Fibroblast of lung (primary cell): ENCODE measurements at regions not wholly inside any gene's neighbourhood (a gene's known extent, or its start where the extent isn't known, plus 50 kb on each side); places are given as distances from the start of the nearest gene placed in this dataset.

Experiments used
- DNase-seq, 2 donors: peaks; one replicate each; pipeline versions ENCODE4 v3.0.0 to v3.0.0-alpha.2; 2010; ENCODE audit warnings: low read depth in 2 of 2
- H2AFZ ChIP-seq: 2 replicates; pipeline ENCODE4 v1.5.1; 2012; ENCODE audit warnings: low read length, control low read depth, inconsistent platforms
- H3K27ac ChIP-seq: 2 replicates; pipeline ENCODE4 v1.5.1; 2011; ENCODE audit warnings: low read length, control low read depth; ENCODE audit not compliant: insufficient read depth
- H3K27me3 ChIP-seq: 2 replicates; pipeline ENCODE4 v1.5.1; 2011; ENCODE audit warnings: mild to moderate bottlenecking, low read length; ENCODE audit not compliant: control insufficient read depth, insufficient read depth
- H3K36me3 ChIP-seq: 2 replicates; pipeline ENCODE4 v1.5.1; 2011; ENCODE audit warnings: low read length; ENCODE audit not compliant: control insufficient read depth, insufficient read depth
- H3K4me1 ChIP-seq: 2 replicates; pipeline ENCODE4 v1.5.1; 2011; ENCODE audit warnings: low read length; ENCODE audit not compliant: control insufficient read depth, insufficient read depth; ENCODE audit errors: extremely low read depth
- H3K4me2 ChIP-seq: 2 replicates; pipeline ENCODE4 v1.5.1; 2011; ENCODE audit warnings: low read length, control low read depth; ENCODE audit not compliant: insufficient read depth; ENCODE audit errors: extremely low read depth
- H3K4me3 ChIP-seq, 4 experiments: fragments of 200-600 bp in 1 of 4; sonication (generic) in 1 of 4; replicated peaks in 1 of 4; 2 replicates each; pipeline ENCODE4 v1.5.1; 2011 to 2016; ENCODE audit warnings: low read length in 4 of 4, low read depth in 3 of 4, mild to moderate bottlenecking in 3 of 4, control low read depth in 2 of 4, inconsistent platforms in 1 of 4, mixed read lengths in 1 of 4; ENCODE audit not compliant: insufficient read depth in 1 of 4; ENCODE audit errors: control extremely low read depth in 1 of 4
- H3K79me2 ChIP-seq: 2 replicates; pipeline ENCODE4 v1.5.1; 2012; ENCODE audit warnings: mild to moderate bottlenecking, low read length, inconsistent platforms; ENCODE audit not compliant: control insufficient read depth, insufficient read depth
- H3K9ac ChIP-seq: 2 replicates; pipeline ENCODE4 v1.5.1; 2011; ENCODE audit warnings: mild to moderate bottlenecking, low read length, control low read depth; ENCODE audit not compliant: insufficient read depth
- H3K9me3 ChIP-seq: 2 replicates; pipeline ENCODE4 v1.5.1; 2012; ENCODE audit warnings: low read depth, low read length; ENCODE audit not compliant: control insufficient read depth, insufficient read depth
- H4K20me1 ChIP-seq: 2 replicates; pipeline ENCODE4 v1.5.1; 2011; ENCODE audit warnings: low read length; ENCODE audit not compliant: control insufficient read depth, insufficient read depth; ENCODE audit errors: extremely low read depth
- EZH2 ChIP-seq: IDR thresholded peaks from 2 replicates; pipeline ENCODE4 v1.5.1; 2012; ENCODE audit warnings: low read length, control low read depth, mild to moderate bottlenecking; ENCODE audit errors: missing control alignments
- TF ChIP-seq, protein P1 (sequence below), 2 donors: IDR thresholded peaks in 1 of 2; conservative IDR thresholded peaks in 1 of 2; 1 replicate in 1 of 2; 2 replicates in 1 of 2; pipeline ENCODE4 v1.5.1; 2011 to 2012; ENCODE audit warnings: low read length in 2 of 2, control low read depth in 1 of 2, inconsistent platforms in 1 of 2, low read depth in 1 of 2, mild to moderate bottlenecking in 1 of 2

DNA sequence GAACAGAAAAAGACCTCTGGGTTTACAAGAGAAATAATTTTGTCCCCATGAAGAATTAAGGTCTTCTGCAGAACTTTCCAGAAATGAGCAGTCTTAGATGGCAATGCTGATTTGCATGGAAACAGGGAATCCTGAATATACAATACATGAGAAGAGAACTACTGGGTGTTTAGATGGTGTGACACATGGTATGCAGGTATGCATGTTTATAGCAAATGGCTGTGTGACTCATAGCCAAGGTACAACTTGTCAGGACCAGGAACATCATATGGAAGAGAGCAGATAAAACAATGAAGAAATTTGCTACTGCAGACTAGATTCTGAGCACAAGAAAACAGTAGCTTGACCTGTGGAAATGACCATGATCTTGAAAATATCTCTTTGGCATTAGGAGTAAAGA, 907.8 kb downstream of the GATA3 start:
- no peaks in the 10 kb centered on the region for H3K79me2 ChIP-seq
- no peaks in the 10 kb centered on the region for H3K36me3 ChIP-seq
- no peak overlapping the region for H3K9ac ChIP-seq
- H3K4me1 ChIP-seq = no peaks in the 10 kb centered on the region
- H3K4me3 ChIP-seq = no peak overlapping the region
- H2AFZ ChIP-seq = no peak overlapping the region
- H3K9me3 ChIP-seq = no peaks in the 10 kb centered on the region
- no peaks in the 10 kb centered on the region for H3K27me3 ChIP-seq
- H4K20me1 ChIP-seq = no peaks in the 10 kb centered on the region
- no peak overlapping the region for H3K27ac ChIP-seq
- H3K4me2 ChIP-seq = no peak overlapping the region
- DNase-seq = no peak
- no peak for TF ChIP-seq EZH2
- TF ChIP-seq, protein P1, sequence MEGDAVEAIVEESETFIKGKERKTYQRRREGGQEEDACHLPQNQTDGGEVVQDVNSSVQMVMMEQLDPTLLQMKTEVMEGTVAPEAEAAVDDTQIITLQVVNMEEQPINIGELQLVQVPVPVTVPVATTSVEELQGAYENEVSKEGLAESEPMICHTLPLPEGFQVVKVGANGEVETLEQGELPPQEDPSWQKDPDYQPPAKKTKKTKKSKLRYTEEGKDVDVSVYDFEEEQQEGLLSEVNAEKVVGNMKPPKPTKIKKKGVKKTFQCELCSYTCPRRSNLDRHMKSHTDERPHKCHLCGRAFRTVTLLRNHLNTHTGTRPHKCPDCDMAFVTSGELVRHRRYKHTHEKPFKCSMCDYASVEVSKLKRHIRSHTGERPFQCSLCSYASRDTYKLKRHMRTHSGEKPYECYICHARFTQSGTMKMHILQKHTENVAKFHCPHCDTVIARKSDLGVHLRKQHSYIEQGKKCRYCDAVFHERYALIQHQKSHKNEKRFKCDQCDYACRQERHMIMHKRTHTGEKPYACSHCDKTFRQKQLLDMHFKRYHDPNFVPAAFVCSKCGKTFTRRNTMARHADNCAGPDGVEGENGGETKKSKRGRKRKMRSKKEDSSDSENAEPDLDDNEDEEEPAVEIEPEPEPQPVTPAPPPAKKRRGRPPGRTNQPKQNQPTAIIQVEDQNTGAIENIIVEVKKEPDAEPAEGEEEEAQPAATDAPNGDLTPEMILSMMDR (conservative IDR thresholded peaks at IDR 0.05 in 1 of 2, IDR thresholded peaks at IDR 0.05 in 1 of 2; ENCODE audit: low read depth in 1 of 2, low read length in 2 of 2) = no peak

DNA sequence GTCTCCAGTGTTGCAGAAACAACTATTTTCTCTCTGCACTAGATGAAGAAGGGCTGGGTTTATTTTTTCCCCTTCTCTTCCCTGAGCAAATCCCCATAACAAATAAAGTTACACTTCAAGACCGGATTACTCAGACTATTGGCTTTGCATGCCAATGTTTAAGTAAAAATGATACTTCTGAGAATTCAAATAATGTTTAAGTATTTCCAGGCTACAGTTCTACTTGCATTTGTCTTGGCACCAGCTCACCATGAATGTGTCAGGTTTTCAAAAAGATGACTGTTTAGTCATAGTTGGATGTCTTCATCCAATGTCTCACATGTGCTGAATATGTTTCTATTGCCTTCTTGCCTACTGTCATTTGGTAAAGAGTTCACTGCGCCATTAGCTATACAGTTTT, 912.6 kb downstream of the GATA3 start:
- Histone ChIP-seq H3K79me2 (no peaks in the 10 kb centered on the region), H3K36me3 (no peaks in the 10 kb centered on the region), H3K9ac (no peak overlapping the region), H3K4me2 (no peak overlapping the region), H3K9me3 (no peaks in the 10 kb centered on the region), H3K27me3 (no peaks in the 10 kb centered on the region), H3K4me3 (no peak overlapping the region), H2AFZ (no peak overlapping the region), H4K20me1 (no peaks in the 10 kb centered on the region), H3K4me1 (no peaks in the 10 kb centered on the region), H3K27ac (no peak overlapping the region)
- TF ChIP-seq, protein P1 (conservative IDR thresholded peaks at IDR 0.05 in 1 of 2, IDR thresholded peaks at IDR 0.05 in 1 of 2; ENCODE audit: low read depth in 1 of 2, low read length in 2 of 2) = no peak
- TF ChIP-seq EZH2 = no peak
- peak in 1 of 2 donors; percentile 2 for DNase-seq

DNA sequence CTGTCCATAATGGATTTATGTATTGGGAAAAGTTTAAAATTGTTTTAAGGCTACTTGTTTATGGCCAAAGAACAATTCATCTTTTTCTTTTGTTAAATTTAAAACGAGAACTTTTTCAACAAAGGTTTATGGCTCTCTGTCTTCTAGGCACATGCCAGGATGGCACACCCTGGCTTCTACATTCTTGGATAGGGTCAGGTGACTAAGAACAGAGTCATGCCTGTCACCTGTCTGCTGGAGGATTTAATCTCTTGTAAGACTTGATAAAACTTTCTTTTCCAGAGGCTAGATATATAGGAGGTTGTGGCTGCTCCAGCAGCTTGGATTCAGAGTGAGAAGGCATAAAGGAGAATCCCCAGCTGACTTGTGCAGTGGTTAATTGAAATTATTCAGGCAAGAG, 915.4 kb downstream of the GATA3 start:
- Histone ChIP-seq H3K9me3 (no peaks in the 10 kb centered on the region), H3K27ac (no peak overlapping the region), H3K9ac (no peak overlapping the region), H4K20me1 (no peaks in the 10 kb centered on the region), H3K36me3 (no peaks in the 10 kb centered on the region), H2AFZ (no peak overlapping the region), H3K79me2 (no peaks in the 10 kb centered on the region), H3K4me2 (no peak overlapping the region), H3K4me3 (no peak overlapping the region), H3K27me3 (no peaks in the 10 kb centered on the region), H3K4me1 (no peaks in the 10 kb centered on the region)
- TF ChIP-seq, protein P1 (conservative IDR thresholded peaks at IDR 0.05 in 1 of 2, IDR thresholded peaks at IDR 0.05 in 1 of 2; ENCODE audit: low read depth in 1 of 2, low read length in 2 of 2) = no peak
- TF ChIP-seq EZH2 = no peak
- DNase-seq = no peak
